Astrocyte (in vitro differentiated cells and primary cell): ENCODE measurements at regions not wholly inside any gene's neighbourhood (a gene's known extent, or its start where the extent isn't known, plus 50 kb on each side); places are given as distances from the start of the nearest gene placed in this dataset.

Experiments used
- EZH2 ChIP-seq: IDR thresholded peaks from 2 replicates; pipeline ENCODE4 v1.6.1; 2012; ENCODE audit warnings: mild to moderate bottlenecking, low read length, inconsistent platforms; ENCODE audit not compliant: insufficient read depth
- TF ChIP-seq, protein P1 (sequence below): IDR thresholded peaks from 2 replicates; pipeline ENCODE4 v1.5.1; 2011; ENCODE audit warnings: low read depth, mild to moderate bottlenecking, inconsistent platforms, low read length, moderate library complexity; ENCODE audit not compliant: insufficient read depth

DNA sequence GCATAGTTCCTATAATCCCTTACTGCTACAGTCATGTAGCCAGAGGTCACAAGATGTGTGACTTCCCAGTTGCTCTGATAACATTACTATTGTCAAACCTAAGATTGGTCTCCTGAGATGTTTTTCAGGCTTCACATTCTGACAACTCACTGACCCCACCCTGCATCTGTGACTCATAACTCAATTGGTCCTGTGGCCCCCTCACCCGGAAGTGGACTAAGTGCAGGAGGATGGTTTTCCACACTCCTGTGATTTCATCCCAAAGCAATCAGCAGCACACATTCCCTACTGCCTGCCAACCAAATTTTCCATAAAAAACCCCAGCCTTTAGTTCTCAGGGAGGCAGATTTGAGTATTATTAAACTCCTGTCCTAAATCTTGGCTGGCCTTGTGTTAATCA, 564.9 kb upstream of the ZNF385D start:
- TF ChIP-seq, protein P1, sequence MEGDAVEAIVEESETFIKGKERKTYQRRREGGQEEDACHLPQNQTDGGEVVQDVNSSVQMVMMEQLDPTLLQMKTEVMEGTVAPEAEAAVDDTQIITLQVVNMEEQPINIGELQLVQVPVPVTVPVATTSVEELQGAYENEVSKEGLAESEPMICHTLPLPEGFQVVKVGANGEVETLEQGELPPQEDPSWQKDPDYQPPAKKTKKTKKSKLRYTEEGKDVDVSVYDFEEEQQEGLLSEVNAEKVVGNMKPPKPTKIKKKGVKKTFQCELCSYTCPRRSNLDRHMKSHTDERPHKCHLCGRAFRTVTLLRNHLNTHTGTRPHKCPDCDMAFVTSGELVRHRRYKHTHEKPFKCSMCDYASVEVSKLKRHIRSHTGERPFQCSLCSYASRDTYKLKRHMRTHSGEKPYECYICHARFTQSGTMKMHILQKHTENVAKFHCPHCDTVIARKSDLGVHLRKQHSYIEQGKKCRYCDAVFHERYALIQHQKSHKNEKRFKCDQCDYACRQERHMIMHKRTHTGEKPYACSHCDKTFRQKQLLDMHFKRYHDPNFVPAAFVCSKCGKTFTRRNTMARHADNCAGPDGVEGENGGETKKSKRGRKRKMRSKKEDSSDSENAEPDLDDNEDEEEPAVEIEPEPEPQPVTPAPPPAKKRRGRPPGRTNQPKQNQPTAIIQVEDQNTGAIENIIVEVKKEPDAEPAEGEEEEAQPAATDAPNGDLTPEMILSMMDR, result no peak
- TF ChIP-seq EZH2, result no peak
